Fibroblast of lung (primary cell): ENCODE measurements at regions not wholly inside any gene's neighbourhood (a gene's known extent, or its start where the extent isn't known, plus 50 kb on each side); places are given as distances from the start of the nearest gene placed in this dataset.

Experiments used
- DNase-seq, 2 donors: peaks; one replicate each; pipeline versions ENCODE4 v3.0.0 to v3.0.0-alpha.2; 2010; ENCODE audit warnings: low read depth in 2 of 2
- H2AFZ ChIP-seq: 2 replicates; pipeline ENCODE4 v1.5.1; 2012; ENCODE audit warnings: low read length, control low read depth, inconsistent platforms
- H3K27ac ChIP-seq: 2 replicates; pipeline ENCODE4 v1.5.1; 2011; ENCODE audit warnings: low read length, control low read depth; ENCODE audit not compliant: insufficient read depth
- H3K27me3 ChIP-seq: 2 replicates; pipeline ENCODE4 v1.5.1; 2011; ENCODE audit warnings: mild to moderate bottlenecking, low read length; ENCODE audit not compliant: control insufficient read depth, insufficient read depth
- H3K36me3 ChIP-seq: 2 replicates; pipeline ENCODE4 v1.5.1; 2011; ENCODE audit warnings: low read length; ENCODE audit not compliant: control insufficient read depth, insufficient read depth
- H3K4me1 ChIP-seq: 2 replicates; pipeline ENCODE4 v1.5.1; 2011; ENCODE audit warnings: low read length; ENCODE audit not compliant: control insufficient read depth, insufficient read depth; ENCODE audit errors: extremely low read depth
- H3K4me2 ChIP-seq: 2 replicates; pipeline ENCODE4 v1.5.1; 2011; ENCODE audit warnings: low read length, control low read depth; ENCODE audit not compliant: insufficient read depth; ENCODE audit errors: extremely low read depth
- H3K4me3 ChIP-seq, 4 experiments: fragments of 200-600 bp in 1 of 4; sonication (generic) in 1 of 4; replicated peaks in 1 of 4; 2 replicates each; pipeline ENCODE4 v1.5.1; 2011 to 2016; ENCODE audit warnings: low read length in 4 of 4, low read depth in 3 of 4, mild to moderate bottlenecking in 3 of 4, control low read depth in 2 of 4, inconsistent platforms in 1 of 4, mixed read lengths in 1 of 4; ENCODE audit not compliant: insufficient read depth in 1 of 4; ENCODE audit errors: control extremely low read depth in 1 of 4
- H3K79me2 ChIP-seq: 2 replicates; pipeline ENCODE4 v1.5.1; 2012; ENCODE audit warnings: mild to moderate bottlenecking, low read length, inconsistent platforms; ENCODE audit not compliant: control insufficient read depth, insufficient read depth
- H3K9ac ChIP-seq: 2 replicates; pipeline ENCODE4 v1.5.1; 2011; ENCODE audit warnings: mild to moderate bottlenecking, low read length, control low read depth; ENCODE audit not compliant: insufficient read depth
- H3K9me3 ChIP-seq: 2 replicates; pipeline ENCODE4 v1.5.1; 2012; ENCODE audit warnings: low read depth, low read length; ENCODE audit not compliant: control insufficient read depth, insufficient read depth
- H4K20me1 ChIP-seq: 2 replicates; pipeline ENCODE4 v1.5.1; 2011; ENCODE audit warnings: low read length; ENCODE audit not compliant: control insufficient read depth, insufficient read depth; ENCODE audit errors: extremely low read depth
- EZH2 ChIP-seq: IDR thresholded peaks from 2 replicates; pipeline ENCODE4 v1.5.1; 2012; ENCODE audit warnings: low read length, control low read depth, mild to moderate bottlenecking; ENCODE audit errors: missing control alignments
- TF ChIP-seq, protein P1 (sequence below), 2 donors: IDR thresholded peaks in 1 of 2; conservative IDR thresholded peaks in 1 of 2; 1 replicate in 1 of 2; 2 replicates in 1 of 2; pipeline ENCODE4 v1.5.1; 2011 to 2012; ENCODE audit warnings: low read length in 2 of 2, control low read depth in 1 of 2, inconsistent platforms in 1 of 2, low read depth in 1 of 2, mild to moderate bottlenecking in 1 of 2

DNA sequence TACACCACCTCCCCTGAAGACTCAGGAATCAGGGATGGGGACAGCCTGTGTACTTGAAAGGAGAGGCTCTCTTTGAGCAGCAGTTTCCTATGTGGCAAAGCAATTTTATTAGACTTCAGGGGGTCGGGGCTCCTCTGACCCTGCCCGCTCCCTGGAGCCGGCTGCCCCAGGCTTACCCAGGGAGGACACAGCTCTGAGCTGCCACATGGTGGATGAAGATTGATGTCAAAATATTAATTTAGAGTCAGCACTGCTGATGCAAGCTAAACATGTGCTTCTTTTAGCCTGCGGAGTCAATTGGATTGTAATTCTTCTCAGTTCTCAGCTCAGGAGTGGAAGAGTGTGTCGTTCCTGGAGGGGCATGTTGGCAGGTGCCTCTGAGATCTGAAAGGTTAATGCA lies 606.1 kb downstream of the KIF4B start:
- no peaks in the 10 kb centered on the region for H3K4me1 ChIP-seq
- H3K27ac ChIP-seq, result no peak overlapping the region
- no peaks in the 10 kb centered on the region for H4K20me1 ChIP-seq
- H3K4me2 ChIP-seq, result no peak overlapping the region
- H3K9ac ChIP-seq, result no peak overlapping the region
- no peaks in the 10 kb centered on the region for H3K9me3 ChIP-seq
- no peak overlapping the region for H3K4me3 ChIP-seq
- no peak overlapping the region for H2AFZ ChIP-seq
- H3K36me3 ChIP-seq, result no peaks in the 10 kb centered on the region
- H3K79me2 ChIP-seq, result no peaks in the 10 kb centered on the region
- TF ChIP-seq, protein P1, sequence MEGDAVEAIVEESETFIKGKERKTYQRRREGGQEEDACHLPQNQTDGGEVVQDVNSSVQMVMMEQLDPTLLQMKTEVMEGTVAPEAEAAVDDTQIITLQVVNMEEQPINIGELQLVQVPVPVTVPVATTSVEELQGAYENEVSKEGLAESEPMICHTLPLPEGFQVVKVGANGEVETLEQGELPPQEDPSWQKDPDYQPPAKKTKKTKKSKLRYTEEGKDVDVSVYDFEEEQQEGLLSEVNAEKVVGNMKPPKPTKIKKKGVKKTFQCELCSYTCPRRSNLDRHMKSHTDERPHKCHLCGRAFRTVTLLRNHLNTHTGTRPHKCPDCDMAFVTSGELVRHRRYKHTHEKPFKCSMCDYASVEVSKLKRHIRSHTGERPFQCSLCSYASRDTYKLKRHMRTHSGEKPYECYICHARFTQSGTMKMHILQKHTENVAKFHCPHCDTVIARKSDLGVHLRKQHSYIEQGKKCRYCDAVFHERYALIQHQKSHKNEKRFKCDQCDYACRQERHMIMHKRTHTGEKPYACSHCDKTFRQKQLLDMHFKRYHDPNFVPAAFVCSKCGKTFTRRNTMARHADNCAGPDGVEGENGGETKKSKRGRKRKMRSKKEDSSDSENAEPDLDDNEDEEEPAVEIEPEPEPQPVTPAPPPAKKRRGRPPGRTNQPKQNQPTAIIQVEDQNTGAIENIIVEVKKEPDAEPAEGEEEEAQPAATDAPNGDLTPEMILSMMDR (conservative IDR thresholded peaks at IDR 0.05 in 1 of 2, IDR thresholded peaks at IDR 0.05 in 1 of 2; ENCODE audit: low read depth in 1 of 2, low read length in 2 of 2), result no peak
- no peak for TF ChIP-seq EZH2
- no peaks in the 10 kb centered on the region for H3K27me3 ChIP-seq
- DNase-seq, result no peak

DNA sequence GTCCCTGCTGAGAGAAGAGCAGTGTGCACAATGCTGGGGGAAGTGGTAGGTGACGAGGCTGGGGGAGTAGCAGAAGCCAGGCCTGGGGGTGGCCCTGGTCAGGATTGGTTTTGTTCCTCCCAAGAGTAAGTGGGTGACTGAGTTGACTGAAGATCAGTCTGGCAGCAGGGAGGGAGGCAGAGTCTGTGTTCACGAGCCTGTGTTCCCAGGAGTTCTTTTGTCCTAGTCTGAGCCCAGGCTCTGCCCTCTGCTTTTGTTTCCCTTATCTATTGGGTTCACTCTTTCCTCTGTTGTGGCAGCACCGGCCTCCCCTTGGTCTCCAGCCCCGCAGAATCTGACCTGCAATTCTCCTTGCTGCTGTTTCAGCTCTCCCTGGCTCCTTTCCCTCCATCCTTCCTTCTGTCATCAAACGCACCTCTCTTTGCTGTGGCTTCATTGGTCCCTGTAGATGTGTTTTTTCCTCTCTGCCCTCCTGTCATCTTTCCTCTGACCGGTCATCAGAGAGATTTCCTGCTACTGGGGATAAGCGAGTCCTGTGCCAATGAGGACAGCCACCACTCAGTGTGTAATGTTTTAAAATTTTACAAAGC lies 607.4 kb downstream of the KIF4B start:
- no peak overlapping the region for H3K4me3 ChIP-seq
- H3K79me2 ChIP-seq, result no peaks in the 10 kb centered on the region
- no peaks in the 10 kb centered on the region for H4K20me1 ChIP-seq
- DNase-seq, result no peak
- no peaks in the 10 kb centered on the region for H3K36me3 ChIP-seq
- no peaks in the 10 kb centered on the region for H3K4me1 ChIP-seq
- no peaks in the 10 kb centered on the region for H3K9me3 ChIP-seq
- no peak for TF ChIP-seq EZH2
- TF ChIP-seq, protein P1 (conservative IDR thresholded peaks at IDR 0.05 in 1 of 2, IDR thresholded peaks at IDR 0.05 in 1 of 2; ENCODE audit: low read depth in 1 of 2, low read length in 2 of 2), result no peak
- H3K27ac ChIP-seq, result no peak overlapping the region
- H3K4me2 ChIP-seq, result no peak overlapping the region
- H3K27me3 ChIP-seq, result no peaks in the 10 kb centered on the region
- H3K9ac ChIP-seq, result no peak overlapping the region
- no peak overlapping the region for H2AFZ ChIP-seq

DNA sequence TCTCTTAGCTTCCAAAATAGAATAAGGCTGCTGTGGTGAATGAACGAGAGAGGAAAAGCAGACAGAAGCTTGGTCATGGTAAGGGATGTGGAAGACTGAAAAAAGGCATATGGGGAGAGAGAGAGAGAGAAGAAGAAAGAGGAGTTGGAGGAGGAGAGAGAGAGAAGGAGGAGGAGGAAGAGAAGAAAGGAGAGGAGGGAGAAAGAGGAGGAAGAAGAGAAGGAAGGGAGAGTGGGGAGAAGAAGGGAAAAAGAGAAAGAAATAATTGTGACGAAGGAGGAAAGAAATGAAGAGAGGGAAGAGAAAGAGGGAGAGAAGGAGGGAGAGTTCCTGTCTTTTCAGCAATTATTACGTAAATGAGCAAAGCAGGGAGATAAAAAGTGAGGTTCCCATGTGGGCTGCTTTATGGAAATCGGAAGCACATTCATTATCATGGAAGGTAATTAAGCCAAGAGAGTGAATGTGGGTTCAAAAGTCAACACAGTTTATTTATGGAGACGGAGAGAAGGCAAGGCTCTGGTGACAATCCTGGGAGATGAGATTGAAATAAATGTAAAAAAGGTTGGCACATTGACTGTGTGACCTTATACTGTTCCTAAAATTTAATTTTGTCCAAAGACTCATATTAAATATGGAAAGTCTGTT lies 611.2 kb downstream of the KIF4B start:
- no peak overlapping the region for H3K4me2 ChIP-seq
- no peaks in the 10 kb centered on the region for H3K79me2 ChIP-seq
- H4K20me1 ChIP-seq, result no peaks in the 10 kb centered on the region

More for the DNA sequence above, 611.2 kb downstream of the KIF4B start:
- Histone ChIP-seq H3K36me3 (no peaks in the 10 kb centered on the region), H3K4me3 (no peak overlapping the region), H3K9ac (no peak overlapping the region), H3K9me3 (no peaks in the 10 kb centered on the region), H3K27me3 (no peaks in the 10 kb centered on the region), H2AFZ (no peak overlapping the region), H3K27ac (no peak overlapping the region), H3K4me1 (no peaks in the 10 kb centered on the region)
- DNase-seq, result no peak
- TF ChIP-seq EZH2, result no peak
- TF ChIP-seq, protein P1 (conservative IDR thresholded peaks at IDR 0.05 in 1 of 2, IDR thresholded peaks at IDR 0.05 in 1 of 2; ENCODE audit: low read depth in 1 of 2, low read length in 2 of 2), result no peak
